ENCODE measurements at regions not wholly inside any gene's neighbourhood (a gene's known extent, or its start where the extent isn't known, plus 50 kb on each side); places are given as distances from the start of the nearest gene placed in this dataset.

GRCh38 chr10:129405389-129405788 lies 61.7 kb upstream of the MGMT start:
- DNase-seq = no peak

GRCh38 chr10:129410688-129411392 lies 56.2 kb upstream of the MGMT start:
- no peak for DNase-seq

- no peak for DNase-seq
These were observed 55.7 kb upstream of the MGMT start for GRCh38 chr10:129411393-129411705.

- no peak for DNase-seq
These were observed 55.3 kb upstream of the MGMT start for GRCh38 chr10:129411772-129412171.

GRCh38 chr10:129413024-129413423 lies 54.0 kb upstream of the MGMT start:
- no peak for DNase-seq

- DNase-seq = peak; percentile 22
These were observed 51.6 kb upstream of the MGMT start for GRCh38 chr10:129415215-129416140.

- DNase-seq = no peak
These were observed 50.9 kb upstream of the MGMT start for GRCh38 chr10:129416155-129416554.

GRCh38 chr10:129416956-129417765 lies 49.9 kb upstream of the MGMT start:
- no peak for DNase-seq
